ENCODE measurements at regions not wholly inside any gene's neighbourhood (a gene's known extent, or its start where the extent isn't known, plus 50 kb on each side); places are given as distances from the start of the nearest gene placed in this dataset.

DNA sequence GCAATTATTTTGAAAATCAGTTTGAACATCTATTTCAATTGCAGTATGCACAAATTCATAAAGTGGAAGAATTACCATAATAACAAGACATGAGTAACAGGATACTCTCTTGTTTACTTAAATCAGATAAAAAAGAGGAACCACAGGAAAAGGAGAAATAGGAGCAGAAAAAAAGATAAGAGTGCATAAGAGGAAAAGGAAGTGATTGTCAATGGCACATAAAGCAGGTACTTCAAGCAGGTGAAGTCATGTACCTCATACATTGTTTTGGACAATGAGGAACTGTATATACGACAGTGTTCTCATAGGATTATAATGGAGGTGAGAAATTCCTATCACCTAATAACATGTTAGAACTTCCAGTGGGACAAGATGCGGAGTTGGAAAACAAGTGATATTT is 334.5 kb upstream of the PCDH7 start (continued):
- TF ChIP-seq BCL11A (IDR thresholded peaks at IDR 0.05; ENCODE audit: low read depth in 2 of 2, low read length in 2 of 2), result no peak
- TF ChIP-seq SIN3A (conservative IDR thresholded peaks at IDR 0.05 in 1 of 2, IDR thresholded peaks at IDR 0.05 in 1 of 2; ENCODE audit: low read depth in 1 of 2, low read length in 2 of 2), result no peak
